ENCODE measurements at regions not wholly inside any gene's neighbourhood (a gene's known extent, or its start where the extent isn't known, plus 50 kb on each side); places are given as distances from the start of the nearest gene placed in this dataset.

DNA sequence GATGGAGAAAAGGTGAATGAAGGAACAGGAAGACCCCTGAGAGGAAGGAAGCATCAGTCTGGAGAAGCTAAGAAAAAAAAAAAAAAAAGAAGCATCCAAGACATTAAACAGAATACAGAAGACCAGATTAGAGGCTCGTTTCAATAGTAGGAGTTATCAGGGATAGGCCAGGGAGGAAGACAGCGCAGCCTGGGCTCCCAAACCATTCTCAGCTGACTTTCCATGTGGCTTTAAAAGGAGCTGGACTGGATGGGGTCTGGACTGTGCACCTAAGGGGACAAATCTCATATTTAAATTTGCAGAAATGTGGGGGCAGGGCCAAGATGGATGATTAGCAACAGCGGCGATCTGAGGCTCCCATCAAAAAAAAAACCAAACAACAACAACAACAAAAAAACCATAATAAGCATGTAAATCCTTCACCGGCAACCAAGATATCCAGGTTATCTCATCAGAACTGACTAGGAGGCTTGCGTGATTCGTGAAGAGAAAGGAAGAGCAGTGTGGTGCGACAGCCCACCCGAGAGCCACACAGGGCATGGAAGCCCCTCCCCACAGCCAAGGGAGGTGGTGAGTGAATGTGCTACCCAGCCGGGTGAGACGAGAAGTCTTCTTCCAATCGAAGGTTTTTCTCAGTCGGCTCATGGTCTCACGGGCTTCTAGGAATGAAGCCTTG is 114.9 kb upstream of the ADAMTS16 start:
- H3K4me2 ChIP-seq = peak overlapping the region; percentile 53
- H3K9me3 ChIP-seq = no peaks in the 10 kb centered on the region
- no peak for ATAC-seq
- H3K27ac ChIP-seq = no peak overlapping the region
- TF ChIP-seq EHF (CRISPR knock-in tag; IDR thresholded peaks at IDR 0.05) = no peak
- TF ChIP-seq ESRRA (IDR thresholded peaks at IDR 0.05; ENCODE audit: borderline replicate concordance, low read length) = no peak
- TF ChIP-seq CHD4 (IDR thresholded peaks at IDR 0.05; ENCODE audit: borderline replicate concordance) = no peak
- TF ChIP-seq, protein P1, sequence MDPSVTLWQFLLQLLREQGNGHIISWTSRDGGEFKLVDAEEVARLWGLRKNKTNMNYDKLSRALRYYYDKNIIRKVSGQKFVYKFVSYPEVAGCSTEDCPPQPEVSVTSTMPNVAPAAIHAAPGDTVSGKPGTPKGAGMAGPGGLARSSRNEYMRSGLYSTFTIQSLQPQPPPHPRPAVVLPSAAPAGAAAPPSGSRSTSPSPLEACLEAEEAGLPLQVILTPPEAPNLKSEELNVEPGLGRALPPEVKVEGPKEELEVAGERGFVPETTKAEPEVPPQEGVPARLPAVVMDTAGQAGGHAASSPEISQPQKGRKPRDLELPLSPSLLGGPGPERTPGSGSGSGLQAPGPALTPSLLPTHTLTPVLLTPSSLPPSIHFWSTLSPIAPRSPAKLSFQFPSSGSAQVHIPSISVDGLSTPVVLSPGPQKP (IDR thresholded peaks at IDR 0.05; ENCODE audit: low read depth, low read length) = no peak
- no peak for TF ChIP-seq NR3C1 (IDR thresholded peaks at IDR 0.05)
- no peak for TF ChIP-seq ZFP36 (IDR thresholded peaks at IDR 0.05; ENCODE audit: borderline replicate concordance, partially characterized antibody)
- no peak for TF ChIP-seq BHLHE40 (IDR thresholded peaks at IDR 0.05; ENCODE audit: low read depth, low read length)
- no peak for TF ChIP-seq PHF8 (IDR thresholded peaks at IDR 0.05; ENCODE audit: borderline replicate concordance, low read depth)
- TF ChIP-seq, protein P2, sequence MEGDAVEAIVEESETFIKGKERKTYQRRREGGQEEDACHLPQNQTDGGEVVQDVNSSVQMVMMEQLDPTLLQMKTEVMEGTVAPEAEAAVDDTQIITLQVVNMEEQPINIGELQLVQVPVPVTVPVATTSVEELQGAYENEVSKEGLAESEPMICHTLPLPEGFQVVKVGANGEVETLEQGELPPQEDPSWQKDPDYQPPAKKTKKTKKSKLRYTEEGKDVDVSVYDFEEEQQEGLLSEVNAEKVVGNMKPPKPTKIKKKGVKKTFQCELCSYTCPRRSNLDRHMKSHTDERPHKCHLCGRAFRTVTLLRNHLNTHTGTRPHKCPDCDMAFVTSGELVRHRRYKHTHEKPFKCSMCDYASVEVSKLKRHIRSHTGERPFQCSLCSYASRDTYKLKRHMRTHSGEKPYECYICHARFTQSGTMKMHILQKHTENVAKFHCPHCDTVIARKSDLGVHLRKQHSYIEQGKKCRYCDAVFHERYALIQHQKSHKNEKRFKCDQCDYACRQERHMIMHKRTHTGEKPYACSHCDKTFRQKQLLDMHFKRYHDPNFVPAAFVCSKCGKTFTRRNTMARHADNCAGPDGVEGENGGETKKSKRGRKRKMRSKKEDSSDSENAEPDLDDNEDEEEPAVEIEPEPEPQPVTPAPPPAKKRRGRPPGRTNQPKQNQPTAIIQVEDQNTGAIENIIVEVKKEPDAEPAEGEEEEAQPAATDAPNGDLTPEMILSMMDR (IDR thresholded peaks at IDR 0.05) = no peak
- TF ChIP-seq NFE2L2 (conservative IDR thresholded peaks at IDR 0.05; ENCODE audit: low read length) = no peak
- no peak for TF ChIP-seq FOXS1 (CRISPR knock-in tag; IDR thresholded peaks at IDR 0.05)
- no peak for TF ChIP-seq POLR2A (IDR thresholded peaks at IDR 0.05; ENCODE audit: low read length)
- TF ChIP-seq RARB (CRISPR knock-in tag; IDR thresholded peaks at IDR 0.05) = no peak
- DNase-seq (ENCODE audit: low read depth in 1 of 2, low spot score in 1 of 2) = no peak
- CTCF ChIA-PET = interaction anchor here (1.1 to 1.3 kb wide), 4 partner anchors 19 to 65 kb away, joined by 3 to 4 read pairs (median 3); no protein-coding TSS in a partner anchor
- FAIRE-seq = no peak
- no peaks in the 10 kb centered on the region for H3K4me1 ChIP-seq
- POLR2A ChIA-PET = no interaction called here
- 70% methylated on average over 14 of the region's 14 CpGs for WGBS (ENCODE audit: missing lambda C conversion rate)
- peak overlapping the region; percentile 34 for H3K4me3 ChIP-seq

DNA sequence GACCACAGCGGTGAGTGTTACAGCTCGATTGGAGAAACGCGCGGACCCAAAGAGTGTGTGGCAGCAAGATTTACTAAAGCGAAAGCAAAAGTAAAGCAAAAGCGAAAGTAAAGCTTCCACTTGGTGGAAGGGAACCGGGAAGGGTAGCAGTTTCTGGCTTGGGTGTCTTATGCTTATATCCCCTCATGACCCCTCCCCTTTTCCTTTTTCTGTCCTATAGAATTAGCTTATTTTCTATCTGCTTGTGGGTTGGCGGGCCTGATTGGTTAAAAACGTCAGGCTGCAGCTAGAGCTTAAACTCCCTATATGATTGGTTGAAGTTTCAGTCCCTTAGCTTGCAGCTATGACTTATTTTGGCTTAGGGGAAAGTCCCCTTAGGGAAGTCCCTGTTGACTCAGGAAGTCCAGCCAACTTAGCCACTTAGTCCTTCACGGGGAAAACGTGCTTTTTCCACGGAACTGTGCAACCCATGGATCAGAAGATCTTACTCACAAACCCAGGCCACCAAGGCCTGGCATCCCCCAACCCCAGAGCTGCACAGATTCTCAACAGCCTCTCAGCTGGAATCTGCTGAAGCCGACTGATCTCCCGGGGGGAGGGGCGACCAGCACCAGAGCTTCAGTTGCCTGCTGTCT is 114.2 kb upstream of the ADAMTS16 start:
- Histone ChIP-seq H3K27ac (peak overlapping the region in 1 of 2 experiments; percentile 44; a peak in 1 of 6 replicates), H3K4me3 (peak overlapping the region; percentile 34), H3K4me1 (no peaks in the 10 kb centered on the region), H3K4me2 (peak overlapping the region; percentile 53), H3K9me3 (no peaks in the 10 kb centered on the region)
- ATAC-seq (peak in 1 of 2 experiments; percentile 42; a peak in 2 of 6 replicates), DNase-seq (ENCODE audit: low read depth in 1 of 2, low spot score in 1 of 2) (peak in 1 of 2 experiments; percentile 38), FAIRE-seq (no peak)
- WGBS (ENCODE audit: missing lambda C conversion rate) = 48% methylated on average over 16 of the region's 16 CpGs
- ChIA-PET POLR2A (no interaction called here), CTCF (interaction anchor here (1.3 kb wide), 2 partner anchors 25 to 37 kb away, joined by 3 read pairs; no protein-coding TSS in a partner anchor)
- no peak for TF ChIP-seq HOXB5 (CRISPR knock-in tag; IDR thresholded peaks at IDR 0.05)
- no peak for TF ChIP-seq KDM5A (IDR thresholded peaks at IDR 0.05)
- TF ChIP-seq, protein P2 (IDR thresholded peaks at IDR 0.05) = no peak
- TF ChIP-seq, protein P3, sequence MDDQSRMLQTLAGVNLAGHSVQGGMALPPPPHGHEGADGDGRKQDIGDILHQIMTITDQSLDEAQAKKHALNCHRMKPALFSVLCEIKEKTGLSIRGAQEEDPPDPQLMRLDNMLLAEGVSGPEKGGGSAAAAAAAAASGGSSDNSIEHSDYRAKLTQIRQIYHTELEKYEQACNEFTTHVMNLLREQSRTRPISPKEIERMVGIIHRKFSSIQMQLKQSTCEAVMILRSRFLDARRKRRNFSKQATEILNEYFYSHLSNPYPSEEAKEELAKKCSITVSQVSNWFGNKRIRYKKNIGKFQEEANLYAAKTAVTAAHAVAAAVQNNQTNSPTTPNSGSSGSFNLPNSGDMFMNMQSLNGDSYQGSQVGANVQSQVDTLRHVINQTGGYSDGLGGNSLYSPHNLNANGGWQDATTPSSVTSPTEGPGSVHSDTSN (IDR thresholded peaks at IDR 0.05) = no peak
- no peak for TF ChIP-seq RAD21 (conservative IDR thresholded peaks at IDR 0.05 in 1 of 2, IDR thresholded peaks at IDR 0.05 in 1 of 2)
- TF ChIP-seq GATA3 (IDR thresholded peaks at IDR 0.05; ENCODE audit: borderline replicate concordance) = no peak
- no peak for TF ChIP-seq HOXB13 (CRISPR knock-in tag; IDR thresholded peaks at IDR 0.05; ENCODE audit: low read depth)
- TF ChIP-seq ZFP36 (IDR thresholded peaks at IDR 0.05; ENCODE audit: borderline replicate concordance, partially characterized antibody) = no peak
- no peak for TF ChIP-seq TFCP2L1 (CRISPR knock-in tag; IDR thresholded peaks at IDR 0.05)
- no peak for TF ChIP-seq CBX2 (IDR thresholded peaks at IDR 0.05; ENCODE audit: borderline replicate concordance, low read depth)
- TF ChIP-seq, protein P4, sequence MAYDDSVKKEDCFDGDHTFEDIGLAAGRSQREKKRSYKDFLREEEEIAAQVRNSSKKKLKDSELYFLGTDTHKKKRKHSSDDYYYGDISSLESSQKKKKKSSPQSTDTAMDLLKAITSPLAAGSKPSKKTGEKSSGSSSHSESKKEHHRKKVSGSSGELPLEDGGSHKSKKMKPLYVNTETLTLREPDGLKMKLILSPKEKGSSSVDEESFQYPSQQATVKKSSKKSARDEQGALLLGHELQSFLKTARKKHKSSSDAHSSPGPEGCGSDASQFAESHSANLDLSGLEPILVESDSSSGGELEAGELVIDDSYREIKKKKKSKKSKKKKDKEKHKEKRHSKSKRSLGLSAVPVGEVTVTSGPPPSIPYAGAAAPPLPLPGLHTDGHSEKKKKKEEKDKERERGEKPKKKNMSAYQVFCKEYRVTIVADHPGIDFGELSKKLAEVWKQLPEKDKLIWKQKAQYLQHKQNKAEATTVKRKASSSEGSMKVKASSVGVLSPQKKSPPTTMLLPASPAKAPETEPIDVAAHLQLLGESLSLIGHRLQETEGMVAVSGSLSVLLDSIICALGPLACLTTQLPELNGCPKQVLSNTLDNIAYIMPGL (CRISPR knock-in tag; IDR thresholded peaks at IDR 0.05; ENCODE audit: borderline replicate concordance) = no peak
- TF ChIP-seq MAZ (IDR thresholded peaks at IDR 0.05; ENCODE audit: borderline replicate concordance, low read depth, low read length) = no peak
- TF ChIP-seq RARB (CRISPR knock-in tag; IDR thresholded peaks at IDR 0.05) = no peak
- TF ChIP-seq NFE2L2 (conservative IDR thresholded peaks at IDR 0.05; ENCODE audit: low read length) = no peak
- TF ChIP-seq CEBPB (IDR thresholded peaks at IDR 0.05) = no peak
